ENCODE measurements at regions not wholly inside any gene's neighbourhood (a gene's known extent, or its start where the extent isn't known, plus 50 kb on each side); places are given as distances from the start of the nearest gene placed in this dataset.

GRCh38 chr2:144996225-144996795, 476.4 kb upstream of the ZEB2 start:
- Histone ChIP-seq H3K4me1 (no peaks in the 10 kb centered on the region), H3K36me3 (no peaks in the 10 kb centered on the region), H3K9me3 (no peaks in the 10 kb centered on the region), H3K27me3 (no peaks in the 10 kb centered on the region), H3K27ac (peak overlapping the region; percentile 0 to 56 (median 32)), H3K4me3 (no peak overlapping the region)
- no peak for DNase-seq
- WGBS, 2 donors: 67 to 69% methylated on average over 5 of the region's 5 CpGs
- TF ChIP-seq POLR2A (IDR thresholded peaks at IDR 0.05): no peak
- no peak for TF ChIP-seq POLR2AphosphoS5 (IDR thresholded peaks at IDR 0.05)
- TF ChIP-seq CTCF (IDR thresholded peaks at IDR 0.05): no peak
- TF ChIP-seq EP300 (IDR thresholded peaks at IDR 0.05): no peak
- intact Hi-C loops (cut with DNase I): no loop called here

- WGBS, 2 donors: 44 to 52% methylated on average over 3 of the region's 3 CpGs
- no peak for TF ChIP-seq EP300 (IDR thresholded peaks at IDR 0.05)
- no peak for TF ChIP-seq POLR2A (IDR thresholded peaks at IDR 0.05)
- peak in 2 of 4 donors; percentile 30 to 33 for TF ChIP-seq POLR2AphosphoS5 (IDR thresholded peaks at IDR 0.05)
- Histone ChIP-seq H3K27ac (peak overlapping the region in 2 of 4 donors; percentile 30 to 56), H3K9me3 (no peaks in the 10 kb centered on the region), H3K4me3 (no peak overlapping the region), H3K4me1 (no peaks in the 10 kb centered on the region), H3K36me3 (no peaks in the 10 kb centered on the region), H3K27me3 (no peaks in the 10 kb centered on the region)
- intact Hi-C loops (cut with DNase I): no loop called here
- no peak for DNase-seq
Observed at GRCh38 chr2:144995482-144995881, 475.6 kb upstream of the ZEB2 start.

- Histone ChIP-seq H3K36me3 (no peaks in the 10 kb centered on the region), H3K27ac (no peak overlapping the region), H3K4me3 (no peak overlapping the region), H3K9me3 (peaks cover 0 to 5% (median 0%) of the 10 kb centered on the region in 4 donors), H3K27me3 (no peaks in the 10 kb centered on the region), H3K4me1 (no peaks in the 10 kb centered on the region)
- DNase-seq: no peak
- TF ChIP-seq CTCF (IDR thresholded peaks at IDR 0.05) (no peak), EP300 (IDR thresholded peaks at IDR 0.05) (no peak), POLR2A (IDR thresholded peaks at IDR 0.05) (no peak), POLR2AphosphoS5 (IDR thresholded peaks at IDR 0.05) (no peak)
- 89 to 95% methylated on average over 1 of the region's 1 CpG for WGBS, 2 donors
- intact Hi-C loops (cut with DNase I): no loop called here
Observed at GRCh38 chr2:144990661-144991060, 470.7 kb upstream of the ZEB2 start.

- no peaks in the 10 kb centered on the region for H3K4me1 ChIP-seq
- H3K27ac ChIP-seq: no peak overlapping the region
- no peaks in the 10 kb centered on the region for H3K27me3 ChIP-seq
- H3K9me3 ChIP-seq: peaks cover 0 to 5% (median 0%) of the 10 kb centered on the region in 4 donors
- 55 to 80% methylated on average over 2 of the region's 2 CpGs for WGBS, 2 donors
- no peak for TF ChIP-seq POLR2A (IDR thresholded peaks at IDR 0.05)
- no peak for TF ChIP-seq POLR2AphosphoS5 (IDR thresholded peaks at IDR 0.05)
- no peak for TF ChIP-seq EP300 (IDR thresholded peaks at IDR 0.05)
- no peak for TF ChIP-seq CTCF (IDR thresholded peaks at IDR 0.05)
- no peaks in the 10 kb centered on the region for H3K36me3 ChIP-seq
- no peak for DNase-seq
- intact Hi-C loops (cut with DNase I): no loop called here
- H3K4me3 ChIP-seq: no peak overlapping the region
Observed at GRCh38 chr2:144989579-144990270, 469.8 kb upstream of the ZEB2 start.

- intact Hi-C loops (cut with DNase I): no loop called here
- no peaks in the 10 kb centered on the region for H3K36me3 ChIP-seq
- no peak for DNase-seq
- no peak overlapping the region for H3K27ac ChIP-seq
- peaks cover 0 to 5% (median 0%) of the 10 kb centered on the region in 4 donors for H3K9me3 ChIP-seq
- H3K4me3 ChIP-seq: no peak overlapping the region
- TF ChIP-seq EP300 (IDR thresholded peaks at IDR 0.05) (no peak), POLR2AphosphoS5 (IDR thresholded peaks at IDR 0.05) (no peak), POLR2A (IDR thresholded peaks at IDR 0.05) (no peak), CTCF (IDR thresholded peaks at IDR 0.05) (no peak)
- no peaks in the 10 kb centered on the region for H3K27me3 ChIP-seq
- H3K4me1 ChIP-seq: no peaks in the 10 kb centered on the region
Observed at GRCh38 chr2:144988591-144988990, 468.7 kb upstream of the ZEB2 start.

All from sigmoid colon (tissue), 6 donors.